ENCODE measurements at regions not wholly inside any gene's neighbourhood (a gene's known extent, or its start where the extent isn't known, plus 50 kb on each side); places are given as distances from the start of the nearest gene placed in this dataset.
"Not testable (repeated sequence)": the region's sequence is repeated elsewhere in the genome, so short reads cannot be mapped to it uniquely, and the experiment has no call there.

DNA sequence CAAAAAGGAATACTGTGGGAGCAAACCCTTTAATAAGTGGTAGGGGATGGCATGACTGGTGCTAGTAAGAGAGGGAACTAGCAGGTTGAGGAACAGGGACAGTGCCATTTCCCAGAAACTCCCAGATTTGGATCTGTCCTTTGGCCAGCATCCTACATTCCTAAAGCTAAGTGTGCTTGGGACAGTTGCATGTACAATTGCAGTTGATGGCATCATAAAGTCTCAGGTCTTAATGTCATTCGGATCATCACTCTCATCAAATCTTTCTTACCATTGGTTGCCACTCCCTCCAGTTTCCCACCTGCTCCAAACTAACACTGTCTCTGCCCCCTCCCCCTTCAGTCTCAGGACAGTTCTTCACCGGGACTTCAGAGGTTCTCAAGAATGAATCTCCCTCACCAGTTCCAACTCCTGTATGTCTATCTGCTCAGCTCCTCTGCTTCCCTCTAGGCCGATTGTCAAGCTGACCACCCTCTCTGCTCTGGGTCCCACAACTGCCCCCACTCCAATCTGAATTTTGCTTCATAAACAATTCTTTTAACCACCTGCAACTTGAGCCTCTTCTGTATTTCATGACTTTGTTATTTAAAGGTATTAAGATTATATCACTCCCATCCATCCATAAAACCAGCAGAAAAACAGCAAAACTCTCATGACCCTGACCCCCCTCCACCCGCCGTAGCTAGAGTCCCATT lies 260.8 kb downstream of the CGGBP1 start:
- Mint-ChIP-seq H3K4me3 (no peak overlapping the region), H3K27ac (no peak overlapping the region), H3K9me3 (no peaks in the 10 kb centered on the region), H3K36me3 (ENCODE audit: low read depth) (no peaks in the 10 kb centered on the region), H3K27me3 (peaks cover 46% of the 10 kb centered on the region), H3K4me1 (peaks cover 5% of the 10 kb centered on the region)
- CTCF ChIA-PET = no interaction called here
- DNase-seq = no peak
- POLR2A ChIA-PET = no interaction called here

DNA sequence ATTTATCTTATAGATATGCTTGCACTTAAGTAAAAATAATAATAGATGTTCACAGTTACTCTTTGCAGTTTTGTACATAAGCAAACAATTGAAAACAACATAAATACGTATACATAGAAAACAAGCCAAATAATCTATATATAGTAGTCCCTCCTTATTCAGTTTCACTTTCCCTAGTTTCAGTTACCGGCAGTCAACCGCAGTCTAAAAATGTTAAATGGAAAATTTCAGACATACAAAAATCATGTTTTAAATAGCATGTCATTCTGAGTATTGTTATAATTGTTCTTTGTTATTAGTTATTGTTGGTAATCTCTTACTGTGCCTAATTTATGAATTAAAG lies 262.0 kb downstream of the CGGBP1 start:
- Mint-ChIP-seq H3K27me3 (peaks cover 56% of the 10 kb centered on the region), H3K36me3 (ENCODE audit: low read depth) (no peaks in the 10 kb centered on the region), H3K4me1 (peaks cover 8% of the 10 kb centered on the region), H3K9me3 (no peaks in the 10 kb centered on the region), H3K4me3 (no peak overlapping the region), H3K27ac (no peak overlapping the region)
- DNase-seq = no peak
- ChIA-PET CTCF (no interaction called here), POLR2A (no interaction called here)

DNA sequence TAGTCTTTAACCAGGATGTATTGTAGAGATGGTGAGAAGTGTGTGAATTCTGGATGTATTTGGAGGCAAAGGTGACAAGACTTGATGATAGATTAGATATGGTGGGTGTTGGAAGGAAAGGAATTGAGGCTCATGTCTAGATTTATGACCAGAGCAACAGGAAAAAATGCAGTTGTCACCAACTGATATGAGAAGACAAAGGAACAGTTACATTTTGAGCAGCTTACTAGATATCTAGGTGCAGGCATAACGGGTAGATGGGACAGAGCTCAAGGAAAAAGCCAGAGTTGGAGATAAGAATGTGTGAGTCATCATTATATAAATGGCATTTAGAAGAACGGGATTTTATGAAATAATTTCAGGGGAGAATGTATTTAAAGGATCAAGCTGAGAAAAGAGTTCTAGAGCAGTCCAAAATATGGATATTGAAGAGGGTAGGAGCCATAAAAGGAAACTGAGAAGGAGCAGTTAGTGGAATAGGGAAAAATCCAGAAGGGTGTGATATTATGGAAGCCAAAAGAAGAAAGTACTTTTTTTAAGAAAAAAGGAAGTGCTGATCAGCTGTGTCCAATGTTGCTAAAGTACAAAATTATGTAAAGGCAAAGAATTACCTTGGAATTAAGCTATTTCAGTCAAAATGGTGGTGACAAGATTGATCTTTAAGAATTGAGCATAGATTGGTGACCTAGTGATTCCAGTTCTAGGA lies 262.5 kb downstream of the CGGBP1 start:
- peaks cover 57% of the 10 kb centered on the region for H3K27me3 Mint-ChIP-seq
- ChIA-PET CTCF (no interaction called here), POLR2A (no interaction called here)
- H3K4me1 Mint-ChIP-seq = peaks cover 8% of the 10 kb centered on the region
- no peak overlapping the region for H3K4me3 Mint-ChIP-seq
- no peaks in the 10 kb centered on the region for H3K36me3 Mint-ChIP-seq (ENCODE audit: low read depth)
- H3K9me3 Mint-ChIP-seq = no peaks in the 10 kb centered on the region
- no peak overlapping the region for H3K27ac Mint-ChIP-seq
- no peak for DNase-seq

DNA sequence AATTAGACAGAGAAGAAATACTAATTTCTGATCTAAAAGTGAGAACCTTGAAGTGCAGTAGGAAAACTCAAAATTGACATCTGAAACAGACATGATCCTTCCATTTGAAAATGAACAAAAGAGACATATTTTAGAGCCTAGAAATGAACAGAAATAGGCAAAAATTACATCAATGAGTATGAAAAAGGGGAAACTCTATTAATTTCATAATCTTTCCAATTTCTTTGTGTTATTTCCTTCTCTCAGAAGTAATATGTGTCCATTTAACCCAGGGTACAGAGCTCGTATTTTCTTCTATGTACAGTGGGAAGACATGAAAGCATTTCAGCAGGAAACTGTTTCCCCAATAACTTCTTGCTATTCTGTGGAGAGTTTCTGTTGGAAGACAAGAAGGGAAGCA lies 263.1 kb downstream of the CGGBP1 start:
- ChIA-PET CTCF (no interaction called here), POLR2A (no interaction called here)
- no peak overlapping the region for H3K27ac Mint-ChIP-seq

DNA sequence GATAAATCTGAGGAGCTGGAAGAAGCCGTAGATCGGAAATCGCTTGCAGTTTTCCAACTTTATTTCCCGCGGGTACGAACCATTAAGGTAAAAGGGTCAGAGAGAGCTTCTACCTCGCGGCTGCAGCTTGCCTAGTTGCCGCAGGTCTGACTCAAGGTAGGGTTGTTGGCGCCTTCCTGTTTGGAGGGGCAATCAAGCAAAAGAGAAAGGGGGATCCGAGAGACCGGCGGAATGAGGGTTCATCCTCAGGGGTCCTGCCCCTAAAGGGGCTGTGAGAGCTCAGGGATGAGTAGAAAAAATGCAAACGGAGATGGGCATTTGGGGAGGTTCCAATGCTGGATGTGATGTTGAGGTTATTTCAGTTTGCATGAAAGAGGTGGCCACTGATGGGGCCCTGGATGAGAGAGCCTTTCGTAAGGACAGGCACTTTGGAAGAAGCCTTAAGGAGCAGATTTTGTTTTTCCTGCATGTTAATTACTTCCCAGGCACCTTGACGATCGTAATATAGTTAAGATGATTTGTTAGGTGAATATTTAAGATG lies 265.4 kb downstream of the CGGBP1 start:
- no peaks in the 10 kb centered on the region for H3K9me3 Mint-ChIP-seq
- peaks cover 8% of the 10 kb centered on the region for H3K4me1 Mint-ChIP-seq
- H3K27me3 Mint-ChIP-seq = peaks cover 65% of the 10 kb centered on the region
- no peak for DNase-seq
- no peaks in the 10 kb centered on the region for H3K36me3 Mint-ChIP-seq (ENCODE audit: low read depth)
- H3K4me3 Mint-ChIP-seq = no peak overlapping the region
- H3K27ac Mint-ChIP-seq = no peak overlapping the region
- POLR2A ChIA-PET = no interaction called here
- CTCF ChIA-PET = no interaction called here

More for the DNA sequence above, 263.1 kb downstream of the CGGBP1 start:
- peaks cover 8% of the 10 kb centered on the region for H3K4me1 Mint-ChIP-seq
- no peak overlapping the region for H3K4me3 Mint-ChIP-seq
- no peaks in the 10 kb centered on the region for H3K9me3 Mint-ChIP-seq
- no peaks in the 10 kb centered on the region for H3K36me3 Mint-ChIP-seq (ENCODE audit: low read depth)
- H3K27me3 Mint-ChIP-seq = peaks cover 61% of the 10 kb centered on the region
- no peak for DNase-seq

DNA sequence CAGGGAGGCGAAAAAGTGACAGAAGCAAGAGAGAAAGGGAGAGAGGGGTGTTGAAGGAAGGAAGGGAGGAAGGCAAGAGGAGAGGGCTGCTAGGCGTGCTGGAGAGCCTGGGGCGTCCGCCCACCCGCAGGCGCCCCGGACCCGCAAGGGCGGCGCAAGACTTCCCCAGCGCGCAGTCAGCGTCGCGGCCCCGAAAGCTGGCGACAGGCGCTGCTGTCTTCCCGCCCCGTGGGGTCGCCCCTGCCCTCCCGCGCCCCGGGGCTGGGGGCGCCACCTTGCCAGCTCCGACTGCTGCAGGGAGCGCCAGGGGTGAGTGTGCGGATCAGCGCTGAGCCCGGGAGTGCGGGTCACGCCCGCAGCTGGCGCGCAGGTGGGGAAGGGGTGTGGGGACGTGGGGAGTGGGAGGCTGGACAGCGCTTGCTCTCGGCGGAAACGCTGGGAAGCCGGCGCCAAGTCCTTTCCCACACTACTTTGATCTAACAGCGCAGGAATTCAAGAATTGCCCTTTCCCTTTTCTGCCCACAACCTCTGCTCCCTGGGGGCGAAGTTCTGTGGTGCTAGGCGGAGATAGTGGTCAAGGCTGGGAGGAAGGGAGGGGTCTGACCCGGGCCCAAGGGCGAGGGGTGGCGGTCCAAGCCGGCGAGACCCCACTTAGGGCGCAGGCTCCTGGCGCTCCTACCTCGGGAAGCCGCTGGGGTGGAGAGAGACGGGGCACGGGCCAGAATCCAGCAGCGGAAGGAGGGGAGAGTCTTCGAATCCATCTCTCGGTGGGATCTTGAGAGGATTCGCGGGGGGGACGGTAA lies 266.1 kb downstream of the CGGBP1 start, which contains the start of gene HTR1F:
Gene HTR1F, plus strand, starts transcription at position 173 of the 803 bp plus-strand sequence.
- H3K27me3 Mint-ChIP-seq = peaks cover 65% of the 10 kb centered on the region
- no peaks in the 10 kb centered on the region for H3K9me3 Mint-ChIP-seq
- DNase-seq = no peak

DNA sequence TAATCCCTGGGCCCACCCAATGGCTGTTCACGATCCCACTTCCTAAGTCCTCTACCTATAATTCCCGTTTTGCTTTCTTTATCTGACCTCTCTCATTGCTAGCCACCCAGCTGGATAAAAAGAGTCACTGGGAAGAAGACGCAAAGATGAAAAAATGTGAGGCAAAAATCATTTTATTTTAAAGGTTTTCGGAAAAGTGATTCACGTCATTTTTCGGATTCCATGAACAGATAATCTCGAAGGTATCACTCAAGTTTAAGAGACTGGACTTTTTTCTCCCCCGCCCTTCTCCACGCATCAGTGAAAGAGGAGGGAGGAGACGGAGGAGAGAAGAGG lies 266.6 kb downstream of the CGGBP1 start:
- peaks cover 8% of the 10 kb centered on the region for H3K4me1 Mint-ChIP-seq
- no peaks in the 10 kb centered on the region for H3K36me3 Mint-ChIP-seq (ENCODE audit: low read depth)
- no peak for DNase-seq
- ChIA-PET CTCF (no interaction called here), POLR2A (no interaction called here)
- H3K27me3 Mint-ChIP-seq = peaks cover 65% of the 10 kb centered on the region
- no peak overlapping the region for H3K27ac Mint-ChIP-seq
- no peaks in the 10 kb centered on the region for H3K9me3 Mint-ChIP-seq
- H3K4me3 Mint-ChIP-seq = no peak overlapping the region

More for the DNA sequence above, 266.1 kb downstream of the CGGBP1 start, which contains the start of gene HTR1F:
- H3K4me3 Mint-ChIP-seq = no peak within 1 kb of the TSS
- ChIA-PET POLR2A (no interaction called here), CTCF (no interaction called here)
- H3K4me1 Mint-ChIP-seq = peaks cover 8% of the 10 kb centered on the region
- H3K36me3 Mint-ChIP-seq (ENCODE audit: low read depth) = no peaks in the 10 kb centered on the region
- no peak within 1 kb of the TSS for H3K27ac Mint-ChIP-seq

DNA sequence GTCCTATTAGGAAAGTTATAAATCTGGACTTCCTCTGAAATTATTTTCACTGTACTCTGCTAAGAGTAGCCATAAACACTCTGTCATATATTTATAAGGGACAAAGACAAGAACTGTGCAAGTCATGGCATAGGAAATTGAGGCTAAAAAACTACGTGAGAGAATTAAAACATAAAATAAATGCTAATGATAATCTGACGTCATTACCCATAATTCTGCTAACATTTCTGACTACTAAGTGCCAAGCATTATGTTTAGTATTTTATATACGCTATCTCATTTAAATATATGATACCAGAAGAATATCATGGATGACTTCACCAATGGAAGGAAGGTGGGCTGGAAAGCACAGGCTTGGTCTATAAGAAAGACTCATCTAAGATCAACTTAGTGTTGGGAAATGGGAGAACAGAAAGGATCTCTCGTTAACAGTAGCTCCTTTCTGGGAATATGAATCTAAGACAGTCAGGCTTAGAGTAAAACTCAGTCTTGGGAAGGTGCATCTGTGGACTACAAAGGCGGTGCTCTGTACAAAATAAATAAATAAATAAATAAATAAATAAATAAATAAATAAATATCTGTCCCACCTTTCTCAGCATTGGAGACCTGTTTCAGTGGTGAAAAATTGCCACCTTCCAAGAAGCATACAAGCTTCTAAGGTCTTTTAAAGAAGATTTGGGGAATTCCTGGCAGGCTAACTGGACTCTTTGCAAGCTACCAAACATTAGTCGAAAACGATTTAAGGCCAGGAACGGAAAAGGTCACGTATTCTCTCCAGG lies 267.4 kb downstream of the CGGBP1 start:
- H3K9me3 Mint-ChIP-seq = no peaks in the 10 kb centered on the region
- ChIA-PET CTCF (no interaction called here), POLR2A (no interaction called here)
- no peak overlapping the region for H3K27ac Mint-ChIP-seq
- H3K4me3 Mint-ChIP-seq = no peak overlapping the region
- no peaks in the 10 kb centered on the region for H3K36me3 Mint-ChIP-seq (ENCODE audit: low read depth)
- H3K4me1 Mint-ChIP-seq = peaks cover 8% of the 10 kb centered on the region
- H3K27me3 Mint-ChIP-seq = peaks cover 62% of the 10 kb centered on the region
- no peak for DNase-seq

DNA sequence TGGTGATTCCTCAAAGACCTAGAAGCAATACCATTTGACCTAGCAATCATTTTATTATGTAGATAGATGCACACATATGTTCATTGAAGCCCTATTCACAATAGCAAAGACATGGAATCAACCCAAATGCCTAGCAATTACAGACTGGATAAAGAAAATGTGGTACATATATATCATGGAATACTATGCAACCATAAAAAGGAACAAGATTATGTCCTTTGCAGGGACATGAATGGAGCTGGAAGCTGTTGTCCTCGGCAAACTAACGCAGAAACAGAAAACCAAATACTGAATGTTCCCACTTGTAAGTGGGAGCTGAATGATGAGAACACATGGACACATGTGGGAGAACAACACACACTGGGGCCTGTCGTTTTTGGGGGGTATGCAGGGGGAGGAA lies 269.8 kb downstream of the CGGBP1 start:
- H3K36me3 Mint-ChIP-seq (ENCODE audit: low read depth); H3K4me3 Mint-ChIP-seq; H3K9me3 Mint-ChIP-seq; DNase-seq; H3K4me1 Mint-ChIP-seq; CTCF ChIA-PET; H3K27ac Mint-ChIP-seq: not testable (repeated sequence)
- POLR2A ChIA-PET = interaction anchor here (1.0 kb wide), 1 partner anchor 13 kb away, joined by 3 read pairs; no protein-coding TSS in a partner anchor
- peaks cover 49% of the 10 kb centered on the region for H3K27me3 Mint-ChIP-seq

DNA sequence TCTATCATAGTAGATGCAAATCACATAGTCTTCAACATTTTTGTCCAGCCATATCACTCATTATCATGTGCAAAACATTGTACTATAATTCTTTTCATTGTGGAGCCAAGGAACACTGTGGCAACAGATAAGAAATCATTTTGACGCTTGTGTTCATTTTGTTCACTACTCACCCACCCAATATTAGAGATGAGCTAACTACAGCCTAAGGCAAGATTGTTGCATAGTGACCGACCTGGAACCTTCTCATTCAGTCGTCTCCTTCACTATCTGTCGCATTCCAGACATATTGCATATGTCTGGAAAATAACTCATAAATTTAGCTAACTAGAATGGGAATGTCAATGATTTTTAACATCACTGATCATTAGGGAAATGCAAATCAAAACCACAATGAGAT lies 270.3 kb downstream of the CGGBP1 start:
- Mint-ChIP-seq H3K36me3 (ENCODE audit: low read depth) (no peaks in the 10 kb centered on the region), H3K4me1 (peaks cover 7% of the 10 kb centered on the region), H3K27me3 (peaks cover 45% of the 10 kb centered on the region), H3K4me3 (no peak overlapping the region), H3K9me3 (no peaks in the 10 kb centered on the region), H3K27ac (no peak overlapping the region)
- DNase-seq = no peak
- POLR2A ChIA-PET = no interaction called here
- CTCF ChIA-PET = no interaction called here

DNA sequence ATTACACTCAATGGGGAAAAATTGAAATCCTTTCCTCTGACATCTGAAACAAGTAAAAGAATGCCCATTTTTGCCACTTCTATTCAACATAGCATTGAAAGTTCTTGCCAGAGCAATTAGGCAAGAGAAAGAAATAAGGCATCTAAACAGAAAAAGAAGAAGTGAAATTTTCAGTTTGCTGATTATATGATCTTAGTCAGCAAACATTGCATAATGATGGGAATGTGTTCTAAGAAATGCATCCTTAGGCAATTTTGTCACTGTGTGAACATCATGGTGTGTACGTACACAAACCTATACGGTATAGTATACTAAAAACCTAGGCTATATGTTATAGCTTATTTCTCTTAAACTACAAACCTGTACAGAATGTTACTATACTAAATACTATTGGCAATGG lies 278.0 kb downstream of the CGGBP1 start:
- no peak for DNase-seq
- H3K4me3 Mint-ChIP-seq = no peak overlapping the region
- H3K27ac Mint-ChIP-seq = no peak overlapping the region
- H3K27me3 Mint-ChIP-seq = no peaks in the 10 kb centered on the region
- ChIA-PET CTCF (no interaction called here), POLR2A (no interaction called here)
- H3K9me3 Mint-ChIP-seq = no peaks in the 10 kb centered on the region
- no peaks in the 10 kb centered on the region for H3K36me3 Mint-ChIP-seq (ENCODE audit: low read depth)
- H3K4me1 Mint-ChIP-seq = no peaks in the 10 kb centered on the region

DNA sequence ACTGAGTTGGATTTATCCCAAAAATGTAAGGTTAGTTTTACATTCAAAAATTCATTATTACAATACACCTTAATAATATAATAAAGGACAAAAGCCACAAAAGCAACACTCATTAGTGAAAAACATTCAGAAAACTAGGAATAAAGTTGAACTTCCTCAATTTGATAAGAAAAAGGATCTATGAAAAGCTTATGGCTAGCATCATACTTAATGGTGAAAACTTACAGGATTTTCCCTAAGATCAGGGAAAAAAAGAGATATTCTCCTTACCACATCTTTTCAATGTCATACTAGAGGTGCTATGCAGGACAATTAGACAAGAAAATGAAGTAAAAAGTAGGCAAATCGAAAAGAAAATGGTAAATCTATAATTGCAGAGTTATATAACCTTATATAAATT lies 279.9 kb downstream of the CGGBP1 start:
- Mint-ChIP-seq H3K9me3 (no peaks in the 10 kb centered on the region), H3K36me3 (ENCODE audit: low read depth) (no peaks in the 10 kb centered on the region), H3K27ac (no peak overlapping the region), H3K4me3 (no peak overlapping the region), H3K4me1 (no peaks in the 10 kb centered on the region), H3K27me3 (no peaks in the 10 kb centered on the region)
- POLR2A ChIA-PET = no interaction called here
- DNase-seq = no peak
- CTCF ChIA-PET = no interaction called here

Data from activated CD4-positive, alpha-beta memory T cell treated with anti-CD3 and anti-CD28 coated beads, Interleukin-2, amount 10 ng/mL, durations not matched to agents 7 days and 5 days (primary cell).